NCI-H2107 (cell line): ENCODE measurements at regions not wholly inside any gene's neighbourhood (a gene's known extent, or its start where the extent isn't known, plus 50 kb on each side); places are given as distances from the start of the nearest gene placed in this dataset.
"Not testable (repeated sequence)": the region's sequence is repeated elsewhere in the genome, so short reads cannot be mapped to it uniquely, and the experiment has no call there.

ENCODE experiments used
- DNase-seq: peaks from one replicate; lab custom pipeline; 2025; lab: John Stamatoyannopoulos, UW

GRCh38 chr9:93813221-93814076 lies 141.7 kb downstream of the BARX1 start:
- DNase-seq, result no peak

GRCh38 chr9:93812410-93812668 lies 142.8 kb downstream of the BARX1 start:
- no peak for DNase-seq

- no peak for DNase-seq
Observed at GRCh38 chr9:93810028-93810971, 144.9 kb downstream of the BARX1 start.

- no peak for DNase-seq
Observed at GRCh38 chr9:93809204-93809940, 145.8 kb downstream of the BARX1 start.

- DNase-seq, result no peak
Observed at GRCh38 chr9:93808115-93809029, 146.8 kb downstream of the BARX1 start.

GRCh38 chr9:93807166-93808074 lies 147.7 kb downstream of the BARX1 start:
- no peak for DNase-seq

GRCh38 chr9:93801581-93802284 lies 153.4 kb downstream of the BARX1 start:
- no peak for DNase-seq

GRCh38 chr9:93801120-93801519 lies 154.0 kb downstream of the BARX1 start:
- DNase-seq, result no peak

GRCh38 chr9:93792358-93792757 lies 162.8 kb downstream of the BARX1 start:
- DNase-seq, result no peak

- no peak for DNase-seq
Observed at GRCh38 chr9:93786204-93786603, 169.0 kb downstream of the BARX1 start.

GRCh38 chr9:93776873-93777272 lies 178.3 kb downstream of the BARX1 start:
- no peak for DNase-seq

GRCh38 chr9:93776256-93776655 lies 178.9 kb downstream of the BARX1 start:
- no peak for DNase-seq

GRCh38 chr9:93774331-93775102 lies 180.6 kb downstream of the BARX1 start:
- no peak for DNase-seq

GRCh38 chr9:93771276-93771675 lies 183.9 kb downstream of the BARX1 start:
- DNase-seq, result no peak

GRCh38 chr9:93761822-93762221 lies 185.4 kb downstream of the PHF2 start:
- DNase-seq, result no peak

GRCh38 chr9:93750045-93750444 lies 173.7 kb downstream of the PHF2 start:
- no peak for DNase-seq

GRCh38 chr9:93748827-93749226 lies 172.4 kb downstream of the PHF2 start:
- not testable (repeated sequence) for DNase-seq

- no peak for DNase-seq
Observed at GRCh38 chr9:93731963-93732362, 155.6 kb downstream of the PHF2 start.

GRCh38 chr9:93730648-93731047 lies 154.3 kb downstream of the PHF2 start:
- DNase-seq, result no peak
